ENCODE measurements at regions not wholly inside any gene's neighbourhood (a gene's known extent, or its start where the extent isn't known, plus 50 kb on each side); places are given as distances from the start of the nearest gene placed in this dataset.
"Not testable (repeated sequence)": the region's sequence is repeated elsewhere in the genome, so short reads cannot be mapped to it uniquely, and the experiment has no call there.

GRCh38 chr7:46781901-46782439, 799.9 kb downstream of the TNS3 start:
- no peak for DNase-seq

GRCh38 chr7:46776790-46777189, 805.1 kb downstream of the TNS3 start:
- no peak for DNase-seq

- no peak for DNase-seq
These were observed 806.1 kb downstream of the TNS3 start for GRCh38 chr7:46775776-46776175.

- no peak for DNase-seq
These were observed 806.9 kb downstream of the TNS3 start for GRCh38 chr7:46775020-46775419.

- DNase-seq = no peak
These were observed 807.4 kb downstream of the TNS3 start for GRCh38 chr7:46774515-46774914.

GRCh38 chr7:46772776-46773175, 809.1 kb downstream of the TNS3 start:
- no peak for DNase-seq

GRCh38 chr7:46767071-46767470, 814.8 kb downstream of the TNS3 start:
- no peak for DNase-seq

GRCh38 chr7:46764100-46764936, 817.6 kb downstream of the TNS3 start:
- no peak for DNase-seq

- DNase-seq = no peak
These were observed 818.6 kb downstream of the TNS3 start for GRCh38 chr7:46763344-46763743.

GRCh38 chr7:46759711-46760480, 822.0 kb downstream of the TNS3 start:
- no peak for DNase-seq

GRCh38 chr7:46756996-46757395, 824.9 kb downstream of the TNS3 start:
- no peak for DNase-seq

- DNase-seq = no peak
These were observed 825.7 kb downstream of the TNS3 start for GRCh38 chr7:46756256-46756655.

- no peak for DNase-seq
These were observed 826.5 kb downstream of the TNS3 start for GRCh38 chr7:46755120-46756034.

- DNase-seq = no peak
These were observed 827.7 kb downstream of the TNS3 start for GRCh38 chr7:46754140-46754720.

- no peak for DNase-seq
These were observed 828.2 kb downstream of the TNS3 start for GRCh38 chr7:46753662-46754061.

GRCh38 chr7:46752881-46753366, 829.0 kb downstream of the TNS3 start:
- DNase-seq = no peak

- not testable (repeated sequence) for DNase-seq
These were observed 829.8 kb downstream of the TNS3 start for GRCh38 chr7:46751927-46752723.

GRCh38 chr7:46751471-46751870, 830.4 kb upstream of the IGFBP3 start:
- no peak for DNase-seq

GRCh38 chr7:46750321-46750865, 829.3 kb upstream of the IGFBP3 start:
- no peak for DNase-seq

GRCh38 chr7:46747869-46748576, 827.0 kb upstream of the IGFBP3 start:
- DNase-seq = no peak
